NOMO-1 treated with DMSO at 0.1 percent for 48 hours (cell line): ENCODE measurements at regions not wholly inside any gene's neighbourhood (a gene's known extent, or its start where the extent isn't known, plus 50 kb on each side); places are given as distances from the start of the nearest gene placed in this dataset.
"Not testable (repeated sequence)": the region's sequence is repeated elsewhere in the genome, so short reads cannot be mapped to it uniquely, and the experiment has no call there.

Experiments
- DNase-seq: peaks from one replicate; lab custom pipeline; 2025; ENCODE audit not compliant: unreplicated experiment; lab: John Stamatoyannopoulos, UW

DNA sequence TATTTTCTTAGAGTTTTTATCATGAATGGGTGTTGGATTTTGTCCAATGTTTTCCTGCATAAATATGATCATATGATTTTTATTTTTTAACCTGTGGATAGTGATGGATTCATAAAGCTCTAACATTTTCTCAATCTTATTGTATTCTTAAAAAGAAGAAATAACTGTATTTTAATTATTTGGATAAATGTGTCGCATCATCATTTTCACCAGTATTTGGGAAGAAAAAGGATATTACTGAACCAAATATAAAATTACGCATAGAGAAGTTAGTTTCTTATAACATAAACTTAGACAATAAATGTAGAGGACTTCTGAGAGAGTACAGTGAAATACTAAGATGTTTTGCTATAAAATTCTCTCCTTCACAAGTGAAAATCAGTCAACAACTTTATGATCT is 126.0 kb upstream of the CHST9 start:
- DNase-seq, result no peak

DNA sequence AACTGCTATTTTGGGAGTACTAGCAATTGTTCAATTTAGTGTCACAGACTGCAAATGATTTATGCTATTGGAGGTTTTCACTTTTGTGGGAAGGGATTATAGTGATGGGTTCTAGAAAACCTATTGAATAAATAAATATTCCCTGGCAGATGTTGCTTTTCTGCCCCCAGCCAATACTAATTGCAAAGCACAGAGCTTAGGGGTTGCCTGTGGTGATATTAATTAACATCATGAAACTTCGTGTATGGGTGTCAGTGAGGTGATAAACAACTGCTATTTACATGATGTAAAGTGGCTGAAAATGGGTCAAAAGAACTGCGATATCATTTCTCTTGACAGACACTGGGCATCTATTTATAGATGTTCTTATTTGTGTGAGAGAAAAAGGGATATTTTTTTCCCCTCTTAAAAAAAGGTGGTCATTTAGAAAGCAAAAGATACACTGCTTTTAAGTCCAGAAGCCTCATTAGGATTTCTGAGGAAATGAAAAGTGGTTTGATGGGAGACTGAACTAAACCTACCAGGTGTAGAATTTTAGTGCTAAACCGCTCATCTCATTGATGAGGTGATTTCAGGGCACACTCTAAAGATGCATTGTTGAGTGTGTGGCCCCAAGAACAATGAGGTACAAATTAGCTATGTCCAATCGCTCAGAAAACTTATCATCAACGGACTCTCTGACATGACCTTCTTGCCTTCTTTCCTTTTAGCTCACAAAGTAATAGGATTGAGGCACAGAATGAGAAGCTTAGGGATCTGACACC is 116.7 kb upstream of the CHST9 start:
- DNase-seq, result no peak

DNA sequence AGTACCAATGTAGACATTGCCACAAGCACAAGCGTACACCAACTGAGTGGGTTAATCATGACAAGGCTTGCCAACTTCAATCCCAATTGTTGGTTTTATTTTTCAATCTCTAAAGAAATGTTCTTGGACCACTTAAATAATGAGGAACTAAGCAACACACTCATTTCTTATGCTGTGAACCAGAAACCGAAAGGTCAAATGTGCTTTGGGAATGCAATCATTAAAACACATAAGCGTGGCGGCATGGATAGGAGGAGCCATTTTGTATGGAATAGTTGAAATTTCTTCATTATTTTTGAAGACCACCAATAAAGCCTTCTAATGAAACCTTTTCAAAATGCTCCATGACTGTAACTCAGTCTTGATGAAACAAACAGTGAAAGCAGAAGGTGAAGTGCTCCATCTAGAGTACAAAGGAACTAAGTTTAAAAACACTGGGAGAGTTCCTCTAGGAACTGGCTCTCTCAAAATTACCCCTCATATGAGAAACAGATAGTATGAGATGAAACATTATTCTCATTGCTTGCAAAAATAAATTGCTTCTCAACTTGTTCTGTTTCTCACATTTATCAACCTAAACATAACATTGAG is 113.2 kb upstream of the CHST9 start:
- DNase-seq, result no peak

DNA sequence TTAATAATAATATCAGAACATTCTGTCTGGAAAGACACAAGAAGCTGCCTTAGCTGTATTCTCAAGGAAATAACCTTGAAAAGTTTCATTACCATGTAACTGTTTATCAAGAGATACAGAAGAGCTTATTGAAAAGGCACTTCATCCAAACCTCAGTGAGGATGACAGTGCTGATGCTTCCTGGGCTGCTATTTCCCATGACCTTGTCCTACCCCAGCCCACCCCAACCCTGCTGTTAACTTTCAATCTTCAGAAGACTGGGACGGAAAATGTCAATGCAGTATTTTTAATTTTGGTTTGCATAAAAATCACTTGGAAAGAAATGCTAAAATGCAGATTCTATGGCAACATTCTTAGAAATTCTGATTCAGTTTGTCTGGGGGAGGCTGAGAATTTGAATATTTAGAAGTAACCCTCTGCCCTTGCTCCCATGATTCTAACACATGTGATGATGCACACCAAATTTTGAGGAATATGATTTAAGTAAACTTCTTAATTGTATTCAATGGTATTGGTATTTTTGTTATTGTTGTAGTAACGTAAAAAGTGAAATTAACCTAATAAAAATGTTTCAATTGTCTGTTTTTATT is 101.0 kb upstream of the CHST9 start:
- not testable (repeated sequence) for DNase-seq

DNA sequence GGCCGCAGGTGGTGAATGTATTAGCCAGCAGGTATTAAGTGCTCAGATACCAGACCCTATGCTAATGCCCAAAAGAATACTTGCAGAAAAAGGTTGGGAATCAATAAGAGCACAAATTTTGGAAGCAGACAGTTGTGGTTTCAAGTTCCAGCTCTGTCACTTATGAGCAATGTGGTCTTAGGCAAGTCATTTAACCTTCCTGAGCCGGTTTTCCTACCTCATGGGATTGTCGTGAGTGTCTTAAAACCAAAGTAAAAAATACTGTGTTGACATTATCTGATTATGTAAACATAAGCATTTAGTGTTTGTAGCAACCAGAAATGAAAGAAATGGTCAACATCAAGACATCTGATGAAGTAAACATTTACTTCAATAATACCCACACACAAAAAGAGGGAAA is 93.0 kb upstream of the CHST9 start:
- no peak for DNase-seq

DNA sequence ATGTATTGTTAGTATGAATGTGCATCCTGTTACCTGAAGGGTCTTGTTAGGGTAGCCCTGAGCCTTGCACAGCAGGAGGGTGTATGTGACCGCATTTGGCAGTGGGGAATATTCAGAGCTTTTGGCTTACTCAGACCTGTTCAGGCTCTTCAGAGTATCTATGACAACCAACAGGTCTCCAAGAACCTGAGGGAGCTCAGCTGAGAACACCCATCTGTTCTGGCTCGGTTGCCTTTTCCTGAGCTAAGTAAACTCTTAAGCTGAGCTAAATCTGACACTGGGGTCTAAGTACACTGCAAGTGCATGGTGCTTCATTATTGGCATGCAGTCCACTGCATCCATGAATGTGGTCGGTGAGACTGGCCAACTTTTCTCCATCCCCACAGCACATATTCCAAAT is 92.4 kb upstream of the CHST9 start:
- no peak for DNase-seq

DNA sequence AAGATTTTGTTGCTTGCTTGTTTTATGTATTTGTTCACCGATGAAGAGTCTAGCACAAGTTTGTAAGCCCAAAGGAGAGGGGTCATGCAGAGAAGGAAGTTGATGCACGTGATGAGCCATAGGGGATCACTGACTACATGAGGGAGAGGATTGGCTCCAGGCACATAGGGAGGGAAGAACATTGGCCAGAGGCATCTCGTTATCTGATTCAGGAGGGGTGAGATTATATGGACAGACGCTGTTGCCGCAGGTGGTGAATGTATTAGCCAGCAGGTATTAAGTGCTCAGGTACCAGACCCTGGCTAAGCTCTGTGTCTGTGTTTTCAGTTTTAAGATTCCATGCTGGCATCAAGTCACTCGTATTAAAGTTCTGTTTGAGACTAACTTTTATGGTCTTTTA is 91.8 kb upstream of the CHST9 start:
- no peak for DNase-seq

DNA sequence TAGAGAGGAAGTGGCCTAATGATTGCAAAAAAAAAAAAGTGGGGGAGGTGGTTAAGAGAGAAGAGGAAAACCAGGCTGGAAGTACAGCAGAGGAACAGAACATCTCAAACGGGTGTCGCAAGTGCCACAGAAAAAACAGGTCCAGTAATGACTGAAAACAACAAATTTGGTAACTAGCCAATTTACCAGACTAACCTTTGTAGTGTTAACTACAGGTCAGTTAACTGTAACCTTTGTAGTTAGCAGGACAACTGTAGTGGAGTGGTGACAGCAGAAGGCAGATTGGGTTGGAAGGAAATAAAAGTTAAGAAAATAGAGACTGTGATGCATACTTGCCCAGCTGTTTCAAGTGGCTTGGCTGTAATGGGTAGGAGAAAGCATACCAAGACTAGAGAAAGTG is 91.4 kb upstream of the CHST9 start:
- DNase-seq, result no peak

DNA sequence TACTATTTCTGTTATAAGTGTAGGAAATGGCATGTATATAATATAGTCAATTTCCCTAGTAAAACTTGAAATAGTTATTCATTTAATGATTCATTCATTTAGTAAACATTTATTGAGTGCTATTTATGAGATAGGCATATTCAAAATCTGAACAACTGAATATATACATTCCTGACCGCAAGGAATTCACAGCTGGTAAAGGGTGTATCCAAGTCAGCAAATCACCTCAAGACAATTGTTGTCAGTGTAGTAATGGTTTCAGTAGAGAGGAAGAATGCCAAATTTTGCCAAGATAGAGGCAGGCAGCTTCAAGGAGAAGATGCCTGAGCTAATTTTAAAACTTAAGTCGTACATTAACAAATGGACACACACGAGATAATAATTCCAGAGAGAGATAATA is 89.8 kb upstream of the CHST9 start:
- no peak for DNase-seq

DNA sequence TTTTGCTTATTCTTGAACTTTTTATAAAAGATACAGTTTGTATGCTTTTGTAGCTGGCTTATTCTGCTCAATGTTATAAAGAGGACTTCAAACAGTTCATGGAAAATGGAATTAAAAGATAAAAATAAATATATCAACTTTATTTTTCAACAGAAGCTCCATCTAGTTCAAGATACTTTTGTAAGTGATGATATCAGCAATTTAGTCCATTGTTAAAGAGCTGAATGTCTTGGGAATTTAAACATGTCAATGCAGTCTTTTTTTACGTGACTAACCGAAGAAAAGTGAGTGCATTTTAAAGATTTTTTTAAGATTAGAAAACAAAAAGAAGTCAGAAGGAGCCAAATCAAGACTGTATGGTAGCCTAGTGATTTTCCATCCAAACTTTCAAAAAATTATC is 85.4 kb upstream of the CHST9 start:
- DNase-seq, result no peak

DNA sequence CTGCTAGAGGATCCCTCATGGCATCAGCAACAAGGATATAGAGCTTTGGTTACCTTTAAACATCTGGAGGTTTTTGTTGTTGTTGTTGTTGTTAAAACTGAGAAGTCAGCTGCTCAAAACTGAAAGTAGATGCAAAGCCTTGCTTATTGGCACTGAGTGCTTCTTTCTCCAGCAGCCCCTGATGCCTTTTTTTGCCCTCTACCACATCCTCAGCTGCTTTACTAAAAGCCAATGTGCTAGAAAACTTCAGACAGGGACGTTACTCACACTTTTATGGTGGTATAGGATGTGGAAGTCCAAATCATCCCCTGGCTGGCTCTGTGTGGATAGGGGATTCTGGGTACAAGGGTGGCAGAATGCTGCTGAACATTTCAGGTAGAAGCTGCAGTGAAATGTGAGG is 78.3 kb upstream of the CHST9 start:
- DNase-seq, result no peak

DNA sequence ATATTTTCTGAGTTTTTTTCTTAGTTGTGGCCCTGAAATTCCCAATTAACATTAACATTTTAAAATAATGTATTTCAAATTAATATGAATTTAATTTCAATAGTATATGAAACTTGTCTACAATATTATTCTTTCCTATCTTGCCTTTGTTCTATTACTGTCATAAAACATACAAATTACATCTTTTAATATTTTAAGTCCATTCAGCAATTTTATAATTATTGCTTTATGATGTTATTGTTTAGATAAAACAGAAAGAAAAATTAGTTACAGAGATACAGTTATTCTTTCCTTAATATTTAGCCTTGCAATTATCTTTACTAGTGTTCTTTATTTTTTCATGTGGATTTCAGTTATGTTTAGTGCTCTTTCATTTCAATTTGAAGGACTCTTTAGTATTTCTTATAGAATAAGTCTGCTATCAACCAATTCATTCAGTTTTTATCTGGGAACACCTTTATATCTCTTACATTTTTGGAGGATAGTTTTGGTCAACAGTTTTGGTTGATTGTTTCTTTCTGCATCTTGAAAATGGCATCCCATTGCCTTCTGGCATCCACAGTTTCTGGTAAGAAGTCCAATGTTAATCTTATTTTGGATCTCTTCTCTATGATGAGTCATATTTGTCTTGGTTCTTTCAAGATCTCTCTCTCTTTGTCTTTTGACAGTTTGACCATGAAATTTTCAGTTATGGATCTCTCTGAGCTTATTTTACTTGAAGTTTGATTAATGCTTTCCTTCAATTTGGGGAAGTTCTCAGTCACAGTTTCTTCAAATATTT is 76.9 kb upstream of the CHST9 start:
- no peak for DNase-seq

DNA sequence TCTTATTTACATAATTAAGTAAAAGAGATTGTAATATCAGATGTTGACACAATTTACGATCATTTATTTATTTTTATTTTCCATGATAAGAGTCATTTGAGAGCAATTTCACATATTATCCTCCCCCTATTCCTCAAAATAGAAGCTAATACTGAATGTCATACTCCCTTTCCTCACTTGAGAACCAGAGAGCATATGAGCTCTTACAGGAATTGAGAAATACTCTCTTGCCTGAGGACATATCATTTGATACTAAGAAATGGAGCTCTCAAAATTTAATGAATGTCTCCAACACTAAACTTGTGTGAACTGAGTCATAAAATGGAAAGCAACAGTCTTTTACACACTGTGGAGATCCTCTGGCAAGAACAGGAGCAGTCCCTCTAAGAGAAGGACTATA is 68.5 kb upstream of the CHST9 start:
- no peak for DNase-seq

DNA sequence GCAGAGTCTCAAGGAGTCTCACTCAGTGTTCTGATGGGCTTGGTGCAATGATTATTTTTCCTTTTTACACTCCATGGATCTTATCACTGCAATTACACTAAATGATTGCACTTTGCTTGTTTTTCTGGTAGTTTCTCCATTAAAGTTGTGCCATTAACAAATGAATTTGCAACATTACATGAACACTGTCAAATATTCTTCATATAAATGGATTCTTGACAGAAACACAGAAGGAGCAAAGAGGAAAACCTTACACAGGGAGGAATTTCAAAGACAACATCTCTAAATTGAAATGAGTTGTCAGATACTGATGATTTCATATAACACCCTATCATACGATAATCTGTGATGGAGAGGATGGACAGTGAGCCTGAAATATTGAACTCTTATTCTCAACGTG is 65.4 kb upstream of the CHST9 start:
- no peak for DNase-seq

DNA sequence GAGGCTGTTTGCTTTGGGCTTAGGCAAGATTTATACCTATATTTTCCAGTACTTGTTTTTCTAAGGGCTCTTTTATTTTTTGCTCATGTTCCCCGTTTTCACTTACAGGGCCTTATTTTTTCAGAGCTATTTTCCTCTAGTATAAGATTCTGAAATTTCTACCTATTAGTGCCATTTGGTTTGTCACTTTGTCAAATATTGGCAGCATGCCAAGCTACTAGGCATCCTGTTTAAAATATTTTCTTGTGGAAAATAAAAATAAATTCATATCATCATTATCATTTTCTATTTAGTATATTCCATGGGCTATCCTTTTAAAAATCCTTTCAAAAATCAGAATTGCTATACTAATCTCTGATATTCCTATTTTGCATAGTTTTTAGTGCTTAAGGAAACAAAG is 64.8 kb upstream of the CHST9 start:
- no peak for DNase-seq

DNA sequence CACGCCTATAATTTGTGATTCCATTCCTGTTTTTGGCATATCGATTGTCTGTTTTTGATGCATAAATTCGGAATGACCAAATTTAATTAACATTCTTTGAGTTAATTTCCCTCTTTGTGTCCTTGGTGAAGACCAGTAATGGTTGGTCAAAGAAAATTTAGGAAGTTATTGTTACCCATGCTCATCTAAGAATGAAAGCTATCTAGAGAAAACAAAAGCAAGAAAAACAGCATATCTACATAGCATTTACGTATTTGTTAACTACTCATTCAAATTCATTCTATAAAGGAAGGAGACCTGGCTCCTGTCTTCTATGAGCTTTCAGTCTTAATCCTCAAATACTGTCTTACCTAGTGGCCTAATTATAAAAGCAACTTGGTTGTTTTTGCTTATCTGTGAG is 59.2 kb upstream of the CHST9 start:
- no peak for DNase-seq

DNA sequence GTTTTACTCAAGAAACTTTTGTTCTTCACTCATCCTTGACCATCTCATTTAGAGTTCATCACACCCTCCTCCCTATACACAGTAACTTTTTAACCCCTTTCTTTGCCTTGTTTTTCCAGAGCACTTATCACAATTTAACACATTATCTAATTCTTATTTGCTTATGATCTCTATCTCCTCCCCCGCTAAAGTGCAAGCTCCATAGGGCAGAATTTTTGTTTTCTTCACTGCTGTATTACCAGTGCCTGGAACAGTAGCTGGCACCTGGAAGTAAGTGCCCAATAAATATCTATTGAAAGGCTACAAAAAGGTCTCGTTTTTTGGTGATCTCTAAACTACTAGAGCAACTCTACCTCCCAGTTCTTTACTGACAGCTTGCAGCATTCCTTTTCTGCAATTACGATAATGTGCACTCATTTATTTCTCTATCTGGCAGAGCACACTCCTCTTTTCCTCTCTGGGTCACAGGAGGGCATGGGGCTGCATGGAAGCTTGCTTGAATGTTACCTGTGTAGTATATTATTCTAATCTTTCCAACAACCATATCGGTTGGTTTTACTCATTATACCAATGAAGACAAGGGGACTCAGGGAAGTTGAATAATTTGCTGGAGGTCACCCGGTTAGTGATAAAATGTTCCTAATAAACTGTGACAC is 57.4 kb upstream of the CHST9 start:
- DNase-seq, result no peak

DNA sequence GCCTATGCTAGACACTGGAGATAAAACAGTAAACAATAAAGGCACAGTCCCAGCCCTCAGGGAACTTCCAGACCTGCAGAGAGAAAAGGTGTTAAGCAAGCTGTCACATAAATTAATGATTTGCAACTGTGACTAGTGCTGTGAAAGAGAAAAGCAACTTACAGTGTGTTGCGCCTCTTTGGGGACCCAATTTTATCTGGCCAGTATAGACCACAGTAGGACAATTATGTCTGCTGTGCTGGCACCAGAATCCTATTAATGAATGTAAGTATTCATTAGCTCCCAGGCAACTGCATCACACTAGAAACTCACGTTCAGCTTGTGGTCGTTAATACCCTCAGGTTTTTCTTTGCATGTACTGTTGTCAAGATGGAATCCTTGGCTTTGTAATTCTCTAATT is 55.3 kb upstream of the CHST9 start:
- DNase-seq, result no peak

DNA sequence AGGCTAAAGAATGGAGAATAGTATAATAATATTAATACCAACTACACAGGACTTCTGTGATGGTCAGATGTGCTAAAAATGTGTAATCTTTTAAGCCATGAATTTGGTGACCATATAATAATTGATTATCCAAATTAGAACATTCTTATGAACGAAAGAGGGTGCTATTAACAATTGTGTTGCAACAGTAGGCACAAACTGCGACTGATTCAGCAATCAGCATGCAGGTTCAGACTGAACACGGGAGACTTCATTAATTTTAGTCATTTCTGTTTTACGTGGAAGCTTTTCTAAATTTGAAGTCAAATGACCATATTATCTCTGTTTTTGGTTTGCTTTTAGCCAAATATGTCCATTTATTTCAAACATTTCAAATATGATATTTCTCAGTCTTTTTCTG is 54.6 kb upstream of the CHST9 start:
- DNase-seq, result no peak

DNA sequence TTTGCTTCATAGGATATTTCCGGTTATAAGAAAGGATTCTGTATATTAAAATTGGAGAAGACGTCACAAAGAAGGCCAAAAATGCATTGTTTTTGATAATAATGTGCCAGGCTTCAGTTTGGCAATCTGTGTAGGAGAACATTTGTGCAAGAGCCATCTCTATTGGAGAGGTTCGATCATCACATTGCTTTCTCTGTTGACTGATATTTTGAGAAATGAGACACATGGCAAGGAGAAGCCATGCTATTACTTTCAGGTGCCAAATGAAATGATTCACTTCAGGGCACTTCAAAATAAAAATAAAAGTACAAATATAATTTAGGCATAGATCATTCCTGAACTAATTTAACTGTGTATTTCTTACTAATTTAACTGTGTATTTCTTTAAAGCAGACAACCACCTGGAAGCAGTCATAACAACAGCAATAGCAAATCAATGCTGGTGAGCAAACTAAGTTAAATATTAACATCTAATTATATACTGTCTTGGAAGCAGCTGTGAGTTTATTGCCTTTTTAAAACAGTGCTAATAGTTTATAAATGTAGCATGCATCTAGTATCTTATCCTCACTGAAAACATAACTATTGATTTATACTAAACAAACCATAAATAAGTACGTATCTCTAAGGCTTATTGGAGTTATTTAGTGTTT is 50.2 kb upstream of the CHST9 start:
- DNase-seq, result no peak
